ENCODE measurements at regions not wholly inside any gene's neighbourhood (a gene's known extent, or its start where the extent isn't known, plus 50 kb on each side); places are given as distances from the start of the nearest gene placed in this dataset.
"Not testable (repeated sequence)": the region's sequence is repeated elsewhere in the genome, so short reads cannot be mapped to it uniquely, and the experiment has no call there.

GRCh38 chrX:6961286-6962005, 186.1 kb upstream of the STS start:
- Histone ChIP-seq H3K9me3 (ENCODE audit: low read depth) (no peaks in the 10 kb centered on the region), H3K27ac (no peak overlapping the region), H3K4me3 (no peak overlapping the region), H3K27me3 (no peaks in the 10 kb centered on the region), H3K4me1 (ENCODE audit: low read depth) (no peaks in the 10 kb centered on the region), H3K36me3 (no peaks in the 10 kb centered on the region)
- no peak for DNase-seq (ENCODE audit: low read depth in 1 of 2, low spot score in 1 of 2)
- TF ChIP-seq CTCF (IDR thresholded peaks at IDR 0.05; ENCODE audit: low read depth, low read length), result no peak

GRCh38 chrX:6959006-6959405, 188.5 kb upstream of the STS start:
- no peak overlapping the region for H3K27ac ChIP-seq
- no peaks in the 10 kb centered on the region for H3K9me3 ChIP-seq (ENCODE audit: low read depth)
- no peaks in the 10 kb centered on the region for H3K4me1 ChIP-seq (ENCODE audit: low read depth)
- no peaks in the 10 kb centered on the region for H3K36me3 ChIP-seq
- no peak for DNase-seq (ENCODE audit: low read depth in 1 of 2, low spot score in 1 of 2)
- no peak overlapping the region for H3K4me3 ChIP-seq
- TF ChIP-seq CTCF (IDR thresholded peaks at IDR 0.05; ENCODE audit: low read depth, low read length), result no peak
- no peaks in the 10 kb centered on the region for H3K27me3 ChIP-seq

GRCh38 chrX:6954836-6955235, 192.7 kb upstream of the STS start:
- H3K27me3 ChIP-seq, result no peaks in the 10 kb centered on the region
- H3K9me3 ChIP-seq (ENCODE audit: low read depth), result peaks cover 3% of the 10 kb centered on the region
- H3K27ac ChIP-seq, result no peak overlapping the region
- TF ChIP-seq CTCF (IDR thresholded peaks at IDR 0.05; ENCODE audit: low read depth, low read length), result no peak
- no peaks in the 10 kb centered on the region for H3K4me1 ChIP-seq (ENCODE audit: low read depth)
- H3K36me3 ChIP-seq, result no peaks in the 10 kb centered on the region
- no peak for DNase-seq (ENCODE audit: low read depth in 1 of 2, low spot score in 1 of 2)
- H3K4me3 ChIP-seq, result no peak overlapping the region

GRCh38 chrX:6946168-6946567, 201.3 kb upstream of the STS start:
- no peak for TF ChIP-seq CTCF (IDR thresholded peaks at IDR 0.05; ENCODE audit: low read depth, low read length)
- Histone ChIP-seq H3K36me3 (no peaks in the 10 kb centered on the region), H3K4me1 (ENCODE audit: low read depth) (no peaks in the 10 kb centered on the region), H3K4me3 (no peak overlapping the region), H3K9me3 (ENCODE audit: low read depth) (no peaks in the 10 kb centered on the region), H3K27me3 (no peaks in the 10 kb centered on the region), H3K27ac (no peak overlapping the region)
- DNase-seq (ENCODE audit: low read depth in 1 of 2, low spot score in 1 of 2), result no peak

- DNase-seq (ENCODE audit: low read depth in 1 of 2, low spot score in 1 of 2), result no peak
- H3K27me3 ChIP-seq, result no peaks in the 10 kb centered on the region
Observed at GRCh38 chrX:6941041-6941440, 206.5 kb upstream of the STS start.

GRCh38 chrX:6932942-6933341, 214.6 kb upstream of the STS start:
- not testable (repeated sequence) for H3K9me3 ChIP-seq (ENCODE audit: low read depth); H3K27me3 ChIP-seq; H3K36me3 ChIP-seq; DNase-seq (ENCODE audit: low read depth in 1 of 2, low spot score in 1 of 2); H3K4me3 ChIP-seq; H3K4me1 ChIP-seq (ENCODE audit: low read depth); H3K27ac ChIP-seq

More at GRCh38 chrX:6941041-6941440, 206.5 kb upstream of the STS start:
- H3K9me3 ChIP-seq (ENCODE audit: low read depth), result no peaks in the 10 kb centered on the region
- no peak overlapping the region for H3K27ac ChIP-seq
- H3K4me1 ChIP-seq (ENCODE audit: low read depth), result no peaks in the 10 kb centered on the region
- H3K4me3 ChIP-seq, result no peak overlapping the region
- no peaks in the 10 kb centered on the region for H3K36me3 ChIP-seq
- TF ChIP-seq CTCF (IDR thresholded peaks at IDR 0.05; ENCODE audit: low read depth, low read length), result no peak
